Panc1 (cell line): ENCODE measurements at regions not wholly inside any gene's neighbourhood (a gene's known extent, or its start where the extent isn't known, plus 50 kb on each side); places are given as distances from the start of the nearest gene placed in this dataset.

Experiments
- CTCF ChIP-seq: fragments of 450-650 bp; IDR thresholded peaks from 2 replicates; pipeline ENCODE4 v1.5.1; 2017; ENCODE audit warnings: mild to moderate bottlenecking
- POLR2AphosphoS5 ChIP-seq: IDR thresholded peaks from 2 replicates; pipeline ENCODE4 v1.6.1; 2012; ENCODE audit warnings: mild to moderate bottlenecking, low read depth, low read length, moderate library complexity
- REST ChIP-seq, 2 experiments: IDR thresholded peaks; 2 replicates each; pipeline ENCODE4 v1.6.1; 2011 to 2012; ENCODE audit warnings: low read depth in 2 of 2, control low read depth in 1 of 2, low read length in 1 of 2, mild to moderate bottlenecking in 1 of 2, moderate library complexity in 1 of 2; ENCODE audit not compliant: insufficient read depth in 1 of 2
- SIN3A ChIP-seq: IDR thresholded peaks from 2 replicates; pipeline ENCODE4 v1.6.1; 2012; ENCODE audit warnings: low read depth, mild to moderate bottlenecking, low read length, moderate library complexity, borderline replicate concordance; ENCODE audit not compliant: insufficient read depth
- TCF7L2 ChIP-seq: IDR thresholded peaks from 2 replicates; pipeline ENCODE4 v1.6.1; 2011; ENCODE audit warnings: mild to moderate bottlenecking, low read depth, low read length, inconsistent platforms

GRCh38 chr1:189834813-189835212, 642.9 kb downstream of the BRINP3 start:
- TF ChIP-seq REST (IDR thresholded peaks at IDR 0.05; ENCODE audit: insufficient read depth in 1 of 2, low read depth in 2 of 2, low read length in 1 of 2) (no peak), POLR2AphosphoS5 (no peak), CTCF (no peak), TCF7L2 (no peak), SIN3A (no peak)
